ENCODE measurements at regions not wholly inside any gene's neighbourhood (a gene's known extent, or its start where the extent isn't known, plus 50 kb on each side); places are given as distances from the start of the nearest gene placed in this dataset.

GRCh38 chr15:98506172-98506571, 142.2 kb upstream of the IGF1R start:
- TF ChIP-seq POLR2A (IDR thresholded peaks at IDR 0.05) (no peak), CTCF (IDR thresholded peaks at IDR 0.05) (no peak), POLR2AphosphoS5 (IDR thresholded peaks at IDR 0.05) (no peak), EP300 (IDR thresholded peaks at IDR 0.05) (no peak)

Measured in gastroesophageal sphincter (tissue), 3 donors.